ENCODE measurements at regions not wholly inside any gene's neighbourhood (a gene's known extent, or its start where the extent isn't known, plus 50 kb on each side); places are given as distances from the start of the nearest gene placed in this dataset.
"Not testable (repeated sequence)": the region's sequence is repeated elsewhere in the genome, so short reads cannot be mapped to it uniquely, and the experiment has no call there.

GRCh38 chr1:215405211-215405610 lies 161.9 kb upstream of the KCTD3 start:
- DNase-seq: peak; percentile 52

- DNase-seq: no peak
These were observed 160.2 kb upstream of the KCTD3 start for GRCh38 chr1:215406927-215407326.

DNA sequence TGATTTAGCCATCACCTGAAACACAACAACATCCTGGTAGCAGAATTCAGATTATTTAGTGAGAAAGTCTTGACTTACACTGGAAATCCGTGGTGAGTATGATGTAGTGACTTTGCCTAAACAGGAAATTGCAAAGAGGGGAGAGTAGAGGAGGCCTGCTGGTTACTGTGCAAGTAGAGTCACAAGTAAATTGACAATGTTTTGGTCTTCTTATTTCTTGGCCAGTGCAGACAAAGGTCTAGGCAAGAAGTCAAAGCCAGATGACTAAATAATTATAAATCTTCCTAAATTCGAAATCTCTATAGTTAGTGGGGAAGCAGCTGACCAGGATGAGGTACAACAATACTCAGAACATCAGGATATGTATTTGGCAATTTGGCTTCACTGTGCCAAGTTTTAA lies 159.5 kb upstream of the KCTD3 start:
- DNase-seq: peak; percentile 21

- not testable (repeated sequence) for DNase-seq
These were observed 157.6 kb upstream of the KCTD3 start for GRCh38 chr1:215409546-215409945.

DNA sequence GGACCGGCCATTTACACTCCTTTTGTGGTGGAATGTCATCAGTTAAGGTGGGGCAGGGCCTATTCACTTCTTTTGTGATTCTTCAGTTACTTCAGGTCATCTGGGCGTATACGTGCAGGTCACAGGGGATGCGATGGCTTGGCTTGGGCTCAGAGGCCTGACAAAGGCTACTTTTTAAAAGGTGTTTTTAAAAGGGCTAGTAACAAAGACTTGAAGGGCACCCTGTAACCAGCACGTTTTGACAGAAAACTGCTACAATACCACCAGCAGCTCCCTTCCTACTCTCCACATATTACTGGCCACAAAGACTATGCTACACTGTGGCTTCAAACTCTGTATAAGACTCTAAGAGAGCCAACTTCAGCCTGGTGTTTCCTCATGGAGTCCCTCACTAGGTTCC lies 151.6 kb upstream of the KCTD3 start:
- DNase-seq: not testable (repeated sequence)

GRCh38 chr1:215416497-215416896 lies 150.6 kb upstream of the KCTD3 start:
- peak; percentile 43 for DNase-seq

GRCh38 chr1:215417122-215417521 lies 150.0 kb upstream of the KCTD3 start:
- DNase-seq: peak; percentile 43

DNA sequence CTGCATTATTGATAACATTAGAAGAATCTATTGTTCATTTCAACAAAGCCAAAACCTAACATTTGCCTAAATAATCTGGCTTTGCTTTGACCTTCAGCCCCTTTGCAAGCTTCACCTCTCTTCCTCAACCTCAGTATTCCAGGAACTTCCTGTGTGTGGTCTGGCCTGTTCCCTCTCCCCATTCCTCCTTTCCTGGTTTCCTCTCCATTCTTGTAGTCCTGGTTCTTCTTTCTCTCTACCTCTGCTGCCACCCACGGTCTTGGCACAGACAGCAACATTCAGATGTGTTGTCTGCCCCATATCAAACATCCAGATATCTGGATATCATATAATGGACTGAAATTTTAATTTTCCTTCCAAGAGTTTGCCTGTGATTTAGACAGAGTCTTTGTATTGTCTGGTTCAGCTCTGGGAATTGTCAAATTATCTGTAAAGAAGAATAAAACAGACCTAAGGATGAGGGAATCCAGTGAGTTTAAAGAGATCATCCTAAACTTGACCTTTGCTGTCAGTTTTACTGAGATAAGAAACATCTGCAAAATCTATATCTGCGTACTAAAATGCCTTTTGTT lies 148.1 kb upstream of the KCTD3 start:
- peak; percentile 18 for DNase-seq

DNA sequence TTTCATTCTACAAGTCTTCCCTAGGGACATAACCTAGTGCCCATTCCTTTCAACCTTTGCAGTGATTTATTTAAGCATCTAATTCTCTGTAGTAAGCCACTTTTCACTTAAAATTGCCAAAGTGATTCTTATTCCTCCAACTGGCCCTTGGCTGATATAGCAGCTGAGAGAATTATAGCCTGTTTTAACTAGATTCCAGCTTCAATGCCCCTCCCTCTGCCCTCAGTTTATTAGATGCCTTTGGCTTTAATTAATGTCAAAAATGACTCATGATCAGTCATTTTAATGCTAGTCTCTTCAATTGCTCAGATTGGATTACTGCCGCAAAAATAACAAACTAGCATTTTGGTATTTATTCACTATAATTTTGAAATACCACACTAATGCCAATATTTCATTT lies 145.4 kb upstream of the KCTD3 start:
- no peak for DNase-seq

- no peak for DNase-seq
These were observed 143.8 kb upstream of the KCTD3 start for GRCh38 chr1:215423288-215423687.

GRCh38 chr1:215425138-215425537 lies 142.0 kb upstream of the KCTD3 start:
- no peak for DNase-seq

GRCh38 chr1:215426101-215426500 lies 141.0 kb upstream of the KCTD3 start:
- no peak for DNase-seq

- not testable (repeated sequence) for DNase-seq
These were observed 134.4 kb upstream of the KCTD3 start for GRCh38 chr1:215432483-215433227.

DNA sequence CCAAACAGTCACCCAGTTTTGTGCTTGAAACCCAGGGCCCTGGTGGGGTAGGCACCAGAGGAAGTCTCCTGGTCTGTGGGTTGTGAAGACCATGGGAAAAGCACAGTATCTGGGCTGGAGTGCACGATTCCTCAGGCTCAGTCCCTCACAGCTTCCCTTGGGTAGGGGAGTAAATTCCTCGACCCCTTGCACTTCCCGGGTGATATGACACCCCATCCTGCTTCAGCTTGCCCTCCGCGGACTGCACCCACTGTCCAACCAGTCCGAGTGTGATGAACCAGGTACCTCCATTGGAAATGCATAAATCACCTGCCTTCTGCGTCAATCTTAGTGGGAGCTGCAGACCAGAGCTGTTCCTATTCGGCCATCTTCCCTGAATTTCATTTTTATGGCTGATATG lies 133.9 kb upstream of the KCTD3 start:
- no peak for DNase-seq

DNA sequence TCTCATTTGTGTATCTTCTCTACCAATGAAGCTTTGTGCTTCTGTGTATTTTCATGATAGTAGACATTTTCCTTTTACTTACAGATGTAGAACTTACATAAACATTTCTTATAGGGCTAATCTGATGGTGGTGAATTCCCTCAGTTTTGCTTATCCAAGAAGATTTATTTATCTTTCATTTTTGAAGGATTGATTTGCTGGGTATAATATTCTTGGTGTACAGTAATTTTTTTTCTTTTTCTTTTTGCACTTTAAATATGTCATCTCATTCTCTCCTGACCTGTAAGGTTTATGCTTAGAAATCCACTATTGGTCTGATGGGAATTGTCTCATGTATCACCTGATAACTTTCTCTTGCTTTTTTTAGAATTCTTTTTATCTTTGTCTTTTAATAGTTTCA lies 127.6 kb upstream of the KCTD3 start:
- DNase-seq: no peak

DNA sequence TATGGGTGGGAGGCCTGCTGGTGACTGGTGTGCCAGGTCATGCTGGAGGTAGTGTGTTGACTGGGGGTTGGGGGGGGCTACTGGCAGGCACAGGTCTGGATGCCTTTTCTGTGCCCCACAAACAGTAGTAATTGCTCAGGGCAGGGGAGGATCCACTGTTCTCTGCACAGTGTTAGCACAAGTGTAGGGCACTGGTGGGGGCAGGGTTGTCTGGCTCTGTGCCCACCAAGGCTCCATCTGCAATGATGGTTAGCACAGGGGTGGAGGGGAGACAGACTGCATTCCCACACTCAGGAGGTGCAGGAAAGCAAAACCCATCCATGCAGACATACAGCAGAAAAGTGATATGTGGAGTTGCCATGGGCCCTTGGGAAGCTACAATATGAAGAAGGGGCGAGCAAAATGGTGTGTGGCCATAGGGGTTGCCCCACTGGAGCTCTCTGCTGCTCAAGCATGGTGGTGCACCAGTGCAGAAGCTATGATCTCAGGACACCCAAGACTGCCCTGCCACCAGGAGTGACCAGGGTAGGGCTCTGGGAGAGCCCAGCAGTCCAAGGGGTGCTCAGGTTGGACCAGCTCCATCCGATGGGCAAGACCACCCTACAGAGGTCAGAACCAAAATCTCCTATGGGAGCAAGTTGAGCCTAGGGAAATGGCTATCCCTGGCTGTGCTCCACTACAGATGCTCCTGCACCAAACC lies 122.2 kb upstream of the KCTD3 start:
- DNase-seq: no peak

DNA sequence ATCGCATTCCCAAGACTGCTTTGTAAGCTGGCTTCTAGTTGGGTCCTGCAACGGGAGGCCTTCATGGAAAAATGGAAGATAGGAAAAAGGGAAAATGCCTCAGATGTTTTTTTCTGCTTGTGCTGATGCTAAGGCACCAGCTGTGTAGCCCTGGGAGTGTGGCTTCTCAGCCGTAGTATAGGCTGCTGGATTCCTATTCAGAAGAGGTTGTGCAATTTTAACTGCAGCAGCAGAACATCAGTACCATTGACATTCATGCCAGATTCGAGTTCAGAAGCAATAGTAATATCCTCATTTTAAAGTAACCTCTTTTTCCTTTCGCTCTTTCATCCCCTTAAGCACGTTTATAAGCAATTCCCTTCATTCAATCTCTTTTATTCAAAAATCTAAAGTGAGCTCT lies 119.1 kb upstream of the KCTD3 start:
- peak; percentile 25 for DNase-seq

DNA sequence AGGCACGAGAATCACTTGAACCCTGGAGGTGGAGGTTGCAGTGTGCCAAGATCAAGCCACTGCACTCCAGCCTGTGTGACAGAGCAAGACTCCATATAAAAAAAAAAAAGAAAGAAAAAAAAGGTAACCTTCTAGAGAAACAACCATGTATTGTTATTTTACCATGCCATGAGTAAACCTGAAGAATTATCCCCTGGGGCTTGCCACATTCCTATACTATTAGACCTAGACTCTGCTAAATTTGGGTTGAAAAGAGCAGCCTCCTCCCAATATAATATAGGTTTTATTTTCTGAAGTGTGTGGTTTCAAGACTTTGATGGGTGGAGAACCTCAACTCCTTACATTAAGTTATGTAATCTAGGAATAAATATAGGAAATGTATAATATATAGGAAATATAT lies 118.0 kb upstream of the KCTD3 start:
- peak; percentile 57 for DNase-seq

DNA sequence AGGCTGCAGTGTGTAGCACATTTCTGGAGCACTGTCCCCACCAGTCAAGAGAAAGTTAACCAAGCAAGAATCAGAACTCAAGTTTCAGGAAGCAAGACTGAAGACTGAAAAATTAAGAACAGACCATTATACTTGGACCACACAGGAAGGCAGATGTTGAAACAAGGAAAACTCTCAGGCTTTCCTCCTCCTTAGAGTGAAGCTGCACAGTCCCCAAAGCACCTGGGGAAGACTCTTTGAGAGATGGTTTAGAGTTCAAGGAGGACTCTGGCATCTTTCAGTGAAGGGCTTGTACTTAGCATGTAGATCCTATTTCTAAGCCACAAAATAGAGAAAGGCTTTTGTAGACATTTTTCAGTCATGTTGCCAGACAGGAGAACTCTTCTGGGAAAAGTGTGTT lies 113.7 kb upstream of the KCTD3 start:
- no peak for DNase-seq

GRCh38 chr1:215457213-215457612 lies 109.9 kb upstream of the KCTD3 start:
- no peak for DNase-seq

DNA sequence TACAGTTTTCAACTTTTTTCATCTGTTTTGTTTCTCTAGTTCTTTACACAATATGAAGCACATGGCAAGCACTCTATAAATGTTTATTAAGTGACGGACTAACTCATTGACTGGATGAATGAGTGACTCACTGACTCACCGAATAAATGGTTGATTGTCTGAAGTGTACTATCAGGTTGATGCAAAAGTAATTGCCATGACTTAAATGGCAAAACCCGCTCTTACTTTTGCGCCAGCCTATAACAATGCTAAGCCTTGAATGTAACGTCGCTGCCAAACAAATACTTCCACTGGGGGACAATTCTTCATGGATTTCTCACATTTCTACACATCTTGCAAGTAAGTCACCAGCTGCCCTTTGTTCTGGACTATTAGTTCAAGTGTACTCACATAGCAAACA lies 109.0 kb upstream of the KCTD3 start:
- DNase-seq: no peak

- DNase-seq: no peak
These were observed 108.5 kb upstream of the KCTD3 start for GRCh38 chr1:215458562-215458961.

DNA sequence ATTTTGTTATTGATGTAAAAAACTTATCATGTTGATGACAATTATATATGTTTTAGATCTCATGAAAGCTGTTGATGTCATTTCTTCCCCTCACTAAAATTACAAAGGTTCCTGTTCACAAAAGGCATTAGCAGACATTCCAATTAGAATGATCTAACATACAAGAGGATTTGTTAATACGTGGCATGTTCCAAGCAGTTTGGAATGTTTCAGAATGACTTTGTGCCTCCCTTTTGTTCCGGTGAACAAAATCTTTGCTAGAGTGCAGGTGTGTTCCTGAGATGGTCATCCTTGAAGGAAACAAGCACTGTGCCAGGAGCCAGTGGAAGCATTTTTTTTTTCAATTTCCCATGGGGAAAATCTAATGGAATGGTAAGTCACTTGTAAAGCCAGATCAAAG lies 108.0 kb upstream of the KCTD3 start:
- DNase-seq: no peak

- no peak for DNase-seq
These were observed 100.7 kb upstream of the KCTD3 start for GRCh38 chr1:215466361-215466760.
